NCI-H2171 (cell line): ENCODE measurements at regions not wholly inside any gene's neighbourhood (a gene's known extent, or its start where the extent isn't known, plus 50 kb on each side); places are given as distances from the start of the nearest gene placed in this dataset.
"Not testable (repeated sequence)": the region's sequence is repeated elsewhere in the genome, so short reads cannot be mapped to it uniquely, and the experiment has no call there.

ENCODE experiments used
- DNase-seq: peaks from one replicate; lab custom pipeline; 2025; lab: John Stamatoyannopoulos, UW

DNA sequence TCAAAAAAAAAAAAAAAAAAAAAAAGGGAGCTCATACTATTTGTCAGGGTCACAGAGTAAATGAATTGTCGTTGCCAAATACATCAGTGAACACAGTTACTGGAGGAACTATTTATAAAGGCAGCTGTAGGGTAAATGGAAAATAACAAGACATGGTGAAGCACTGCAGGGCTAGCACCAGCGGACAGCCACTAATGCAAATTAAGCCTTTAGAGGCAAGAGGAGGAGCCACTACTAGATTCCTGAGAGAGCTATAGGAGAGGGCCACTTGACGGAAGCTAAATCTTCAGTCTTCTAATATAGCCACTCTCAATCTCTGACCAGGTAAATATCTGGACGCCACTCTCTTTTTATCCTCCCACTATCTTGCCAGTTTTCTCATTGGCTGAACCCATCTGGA is 801.2 kb upstream of the GOT2 start:
- DNase-seq, result no peak

DNA sequence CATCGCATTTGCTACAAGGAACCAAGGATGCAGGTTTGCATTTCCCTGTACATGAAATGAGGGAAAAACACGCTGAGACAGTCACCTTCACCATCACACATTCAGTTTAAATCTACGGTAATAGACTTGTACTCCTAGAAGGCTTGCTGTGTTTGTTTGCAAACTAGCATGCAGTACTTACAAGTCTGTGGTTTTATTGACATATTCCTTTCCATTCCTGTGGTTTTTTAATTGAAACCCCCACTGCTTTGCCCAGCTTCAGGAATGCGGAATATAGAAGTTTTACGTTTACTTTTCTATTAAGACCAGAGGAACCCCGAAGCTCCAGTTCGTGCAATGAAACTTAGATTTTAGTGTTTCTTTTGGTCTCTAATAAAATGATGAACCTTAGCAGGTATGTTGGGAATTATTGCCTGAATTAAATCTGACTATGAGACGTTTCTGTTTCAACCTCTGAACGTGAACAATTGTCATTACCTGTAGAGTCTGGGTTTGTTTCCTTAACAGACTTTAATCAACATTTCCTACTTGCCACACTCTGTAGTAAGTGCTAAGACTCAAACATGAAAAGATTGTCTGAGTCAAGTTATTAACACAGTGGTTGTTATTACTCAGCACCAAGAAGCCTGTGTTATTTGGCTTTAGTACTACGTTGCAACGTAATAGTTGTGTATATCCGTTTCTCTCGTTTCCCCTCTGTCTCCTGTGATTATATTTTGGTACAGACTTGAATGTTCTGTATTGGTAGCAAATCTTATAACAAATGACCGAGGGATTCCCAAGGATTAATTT is 793.3 kb upstream of the GOT2 start:
- DNase-seq, result no peak

- DNase-seq, result no peak
Observed at GRCh38 chr16:59522826-59523225, 788.7 kb upstream of the GOT2 start.

DNA sequence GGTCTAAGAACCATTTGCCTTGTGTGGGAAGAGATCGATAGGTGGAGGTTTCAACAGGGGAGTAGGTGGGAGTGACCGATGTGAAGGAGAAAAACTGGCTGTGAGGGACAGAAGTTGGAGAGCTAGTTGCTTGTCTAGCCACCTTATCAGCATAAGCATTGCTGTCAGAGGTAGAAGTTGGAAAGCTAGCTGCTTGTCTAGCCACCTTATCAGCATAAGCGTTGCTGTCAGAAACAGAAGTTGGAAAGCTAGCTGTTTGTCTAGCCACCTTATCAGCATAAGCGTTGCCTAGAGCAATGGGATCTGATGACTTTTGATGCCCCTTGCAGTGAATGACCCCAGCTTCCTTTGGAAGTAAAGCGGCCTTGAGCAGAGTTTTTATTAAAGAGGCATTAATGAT is 784.6 kb upstream of the GOT2 start:
- not testable (repeated sequence) for DNase-seq

DNA sequence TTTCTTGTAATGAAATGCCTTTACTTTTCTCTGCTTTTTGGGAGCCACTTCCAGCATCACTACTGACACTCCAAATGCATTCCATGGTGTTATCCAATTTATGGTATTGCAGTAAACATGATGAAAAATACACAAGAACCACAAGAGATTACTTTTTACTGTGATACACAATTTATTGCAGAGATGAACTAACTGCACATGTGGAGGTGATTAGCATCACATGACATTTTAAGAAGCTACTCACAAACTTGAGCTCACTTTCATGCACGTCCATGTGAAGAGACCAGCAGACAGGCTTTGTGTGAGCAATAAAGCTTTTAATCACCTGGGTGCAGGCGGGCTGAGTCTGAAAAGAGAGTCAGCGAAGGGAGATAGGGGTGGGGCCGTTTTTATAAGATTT is 780.5 kb upstream of the GOT2 start:
- DNase-seq, result no peak

GRCh38 chr16:59510008-59510424 is 775.9 kb upstream of the GOT2 start:
- no peak for DNase-seq

DNA sequence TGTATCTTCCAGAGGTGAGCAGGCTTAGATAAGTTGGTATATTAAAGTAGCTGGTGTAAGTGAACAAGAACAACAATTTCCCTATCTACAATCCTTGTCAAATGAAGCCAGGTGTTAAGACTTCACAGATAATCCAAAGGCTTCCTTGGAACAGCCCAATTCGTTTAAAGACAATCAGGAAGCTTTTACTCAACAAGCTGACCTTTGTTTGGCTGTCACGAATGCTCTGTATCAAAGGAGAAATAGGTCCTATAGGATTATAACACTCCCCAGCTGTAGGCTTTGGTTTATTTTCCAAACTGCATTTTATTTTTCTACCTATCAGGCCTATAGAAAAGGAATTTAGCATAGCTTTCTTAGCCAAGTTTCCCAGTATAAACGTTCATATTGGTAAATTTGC is 766.5 kb upstream of the GOT2 start:
- no peak for DNase-seq

DNA sequence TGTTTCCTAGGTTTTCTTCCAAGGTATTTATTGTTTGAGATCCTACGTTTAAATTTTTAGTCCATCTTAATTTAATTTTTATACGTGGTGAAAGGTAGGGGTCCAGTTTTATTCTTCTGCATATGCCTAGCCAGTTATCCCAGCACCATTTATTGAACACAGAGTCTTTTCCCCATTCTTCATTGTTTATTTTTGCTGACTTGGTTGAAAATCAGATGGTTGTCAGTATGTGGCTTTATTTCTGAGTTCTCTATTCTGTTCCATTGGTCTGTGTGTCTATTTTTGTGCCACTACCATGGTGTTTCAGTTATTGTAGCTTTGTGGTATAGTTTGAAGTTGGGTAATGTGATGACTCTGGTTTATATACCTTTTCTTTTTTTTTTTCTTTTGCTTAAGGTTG is 753.0 kb upstream of the GOT2 start:
- no peak for DNase-seq

- no peak for DNase-seq
Observed at GRCh38 chr16:59484833-59485516, 750.9 kb upstream of the GOT2 start.

DNA sequence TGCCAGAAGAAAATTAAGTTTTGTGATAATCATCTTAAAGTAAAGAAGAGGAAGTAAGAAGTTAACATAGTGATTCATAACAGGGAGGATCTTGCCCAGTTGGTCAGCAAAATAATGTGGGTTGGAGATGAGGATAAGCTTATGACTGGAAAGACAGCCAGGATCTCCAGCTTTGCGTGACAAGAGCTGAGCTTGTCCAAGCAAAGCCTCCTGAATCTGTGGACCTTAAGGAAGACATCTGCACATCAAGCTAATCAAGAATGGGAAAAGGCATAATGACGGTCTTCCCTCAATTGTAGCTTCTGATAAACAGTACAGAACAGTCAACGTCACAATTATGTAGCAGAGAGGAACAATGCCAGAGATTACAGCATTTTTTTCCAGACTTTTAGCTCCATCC is 744.7 kb upstream of the GOT2 start:
- no peak for DNase-seq

DNA sequence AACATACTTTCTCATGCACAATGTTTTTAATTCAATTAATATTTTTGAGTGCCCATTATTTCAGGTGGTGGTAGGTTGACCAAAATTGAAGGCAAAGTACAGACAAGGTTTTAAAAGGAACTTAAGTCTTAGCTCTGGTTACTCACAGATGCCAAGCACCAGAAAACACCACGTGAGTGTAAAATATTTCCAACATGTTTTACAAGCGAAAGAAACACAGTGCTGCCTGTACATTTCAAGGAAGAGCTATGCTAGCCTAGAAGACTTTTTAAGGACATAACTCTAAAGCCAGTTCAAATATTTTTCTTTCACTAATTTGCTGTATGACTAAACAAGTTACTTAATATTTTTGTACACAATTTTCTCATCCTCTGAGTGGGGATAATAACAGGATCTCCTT is 736.4 kb upstream of the GOT2 start:
- DNase-seq, result no peak

- DNase-seq, result no peak
Observed at GRCh38 chr16:59469266-59469665, 735.1 kb upstream of the GOT2 start.

- no peak for DNase-seq
Observed at GRCh38 chr16:59463776-59464175, 729.7 kb upstream of the GOT2 start.

- DNase-seq, result no peak
Observed at GRCh38 chr16:59459806-59460205, 725.7 kb upstream of the GOT2 start.

GRCh38 chr16:59455497-59455896 is 721.4 kb upstream of the GOT2 start:
- no peak for DNase-seq

- DNase-seq, result not testable (repeated sequence)
Observed at GRCh38 chr16:59450513-59450912, 716.4 kb upstream of the GOT2 start.

DNA sequence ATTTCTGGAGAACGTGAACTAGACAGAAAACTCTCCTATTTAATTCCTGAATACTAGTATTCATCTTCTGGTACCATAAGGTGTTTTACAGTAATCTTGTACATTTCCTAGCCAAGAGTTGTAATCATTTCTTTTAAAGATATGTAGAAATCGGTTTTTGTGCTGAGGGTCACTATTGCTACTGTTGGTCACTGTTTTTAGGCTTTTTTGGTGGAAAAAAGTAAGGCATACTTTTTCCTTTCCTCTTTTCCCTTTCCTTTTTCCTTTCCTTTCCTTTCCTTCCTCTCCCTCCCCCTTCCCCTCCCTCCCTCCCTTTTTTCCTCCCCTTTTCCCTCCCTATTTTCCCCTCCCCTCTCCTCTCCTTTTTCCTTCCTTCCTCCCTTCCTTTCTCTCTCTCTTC is 706.4 kb upstream of the GOT2 start:
- no peak for DNase-seq

GRCh38 chr16:59432896-59433295 is 698.8 kb upstream of the GOT2 start:
- no peak for DNase-seq

- DNase-seq, result no peak
Observed at GRCh38 chr16:59432276-59432675, 698.2 kb upstream of the GOT2 start.

DNA sequence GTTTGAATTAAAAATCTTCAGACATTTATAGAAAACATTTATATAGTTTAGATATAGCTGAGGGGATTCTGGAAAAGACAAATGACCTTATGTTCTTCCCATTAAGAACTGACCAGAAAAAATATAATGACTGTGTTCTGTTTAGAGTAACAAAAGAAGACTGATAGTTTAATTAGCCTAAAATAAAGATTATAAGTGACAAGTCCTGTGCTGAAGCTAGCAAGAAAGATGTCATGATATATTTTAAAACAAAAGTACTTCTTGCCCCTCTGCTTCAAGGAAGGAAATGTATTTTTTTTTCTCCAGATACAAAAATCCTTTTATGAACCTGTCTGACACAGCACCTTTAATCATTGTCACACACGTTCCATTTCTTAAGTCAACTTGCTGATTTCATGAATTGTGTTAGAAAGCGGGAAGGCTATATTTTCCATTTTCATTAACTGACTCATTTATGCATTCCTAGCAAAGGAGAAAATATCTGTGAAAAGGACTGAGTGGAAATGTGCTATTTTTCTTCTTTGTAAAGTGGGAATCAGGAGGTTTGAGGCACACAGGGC is 690.7 kb upstream of the GOT2 start:
- DNase-seq, result no peak

DNA sequence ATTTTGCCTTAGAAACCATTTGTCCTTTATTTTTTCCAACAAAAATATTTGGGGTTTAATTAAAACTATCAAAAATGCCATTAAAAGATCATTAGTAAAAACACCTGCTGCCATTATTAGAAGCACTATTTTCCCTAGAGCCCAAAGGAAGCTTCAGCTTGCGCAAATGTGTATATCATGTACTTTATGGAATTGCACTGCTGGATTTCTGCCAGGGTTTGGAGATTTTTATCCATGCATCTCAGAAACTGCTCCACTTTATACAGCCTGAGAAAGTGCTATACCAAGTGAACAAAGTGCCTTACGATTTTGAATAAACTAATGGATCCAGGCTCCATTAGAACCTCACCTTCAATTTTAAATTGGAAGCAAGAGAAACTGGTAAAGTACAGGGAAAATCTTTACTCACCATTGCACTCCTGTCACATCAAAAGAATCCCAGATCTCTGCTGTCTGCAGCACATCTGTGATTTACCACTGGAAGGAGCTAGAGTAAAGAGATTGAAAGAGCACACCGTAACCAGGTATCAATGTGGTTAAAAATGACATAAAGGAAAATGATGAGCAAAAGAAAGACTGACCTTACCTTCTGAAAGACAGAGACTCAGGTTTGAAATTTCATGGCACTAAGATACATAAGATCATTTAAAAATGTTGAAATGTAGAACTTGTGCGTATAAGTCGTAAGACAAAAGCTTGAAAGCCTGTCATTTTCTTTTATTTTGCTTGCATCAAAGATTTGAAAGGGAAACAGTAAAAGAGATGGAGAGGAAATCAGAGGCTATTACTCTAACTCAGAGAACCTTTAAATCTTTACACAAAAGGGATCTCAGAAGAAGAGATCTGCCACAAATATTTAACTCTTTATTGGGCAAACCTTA is 678.1 kb upstream of the GOT2 start:
- no peak for DNase-seq

DNA sequence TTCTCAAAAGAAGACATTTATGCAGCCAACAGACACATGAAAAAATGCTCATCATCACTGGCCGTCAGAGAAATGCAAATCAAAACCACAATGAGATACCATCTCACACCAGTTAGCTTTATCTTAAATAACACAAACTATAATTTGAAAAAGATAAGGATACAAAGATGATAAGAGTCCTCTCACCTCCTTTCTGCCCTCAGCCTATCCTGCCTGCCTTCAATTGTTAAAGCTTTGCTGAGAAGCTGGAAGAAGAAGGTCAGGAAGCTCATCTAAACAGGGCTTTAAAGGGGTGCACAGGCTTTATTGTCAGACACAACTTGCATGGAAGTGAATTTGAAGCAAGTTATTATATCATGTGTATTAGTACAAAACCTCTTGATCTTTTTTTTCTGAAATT is 676.3 kb upstream of the GOT2 start:
- DNase-seq, result no peak
